ENCODE measurements at regions not wholly inside any gene's neighbourhood (a gene's known extent, or its start where the extent isn't known, plus 50 kb on each side); places are given as distances from the start of the nearest gene placed in this dataset.

DNA sequence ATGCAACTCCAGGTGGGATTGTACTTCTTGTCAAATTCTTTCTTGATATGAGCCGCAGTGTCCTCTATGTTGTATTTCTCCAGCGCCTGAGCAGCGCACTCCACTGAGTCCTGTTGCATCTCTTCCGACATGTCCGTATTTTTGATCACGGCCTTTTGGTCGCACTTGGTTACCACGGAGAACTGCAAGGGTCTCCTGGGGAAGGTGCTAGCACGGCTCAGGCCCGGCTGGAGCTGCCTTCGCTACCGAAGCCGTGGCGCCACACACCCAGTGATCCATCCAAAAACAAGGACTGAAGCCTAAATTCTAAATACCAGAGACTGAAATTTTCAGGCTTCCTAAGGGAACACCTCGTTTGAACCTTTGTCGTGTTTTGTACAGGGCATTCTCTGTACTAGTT, 194.4 kb upstream of the SEMA3D start:
- no peak for TF ChIP-seq CEBPB (IDR thresholded peaks at IDR 0.05; ENCODE audit: low read depth)
- TF ChIP-seq REST (IDR thresholded peaks at IDR 0.05; ENCODE audit: low read depth) = no peak
- TF ChIP-seq CTCF (IDR thresholded peaks at IDR 0.05 in 2 of 3, conservative IDR thresholded peaks at IDR 0.05 in 1 of 3; ENCODE audit: borderline replicate concordance in 1 of 3, insufficient read depth in 1 of 3, low read depth in 2 of 3, low read length in 2 of 3) = no peak
- no peak for TF ChIP-seq EGR1 (IDR thresholded peaks at IDR 0.05; ENCODE audit: low read depth)
- TF ChIP-seq, protein P1, sequence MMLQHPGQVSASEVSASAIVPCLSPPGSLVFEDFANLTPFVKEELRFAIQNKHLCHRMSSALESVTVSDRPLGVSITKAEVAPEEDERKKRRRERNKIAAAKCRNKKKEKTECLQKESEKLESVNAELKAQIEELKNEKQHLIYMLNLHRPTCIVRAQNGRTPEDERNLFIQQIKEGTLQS (IDR thresholded peaks at IDR 0.05) = no peak
- no peak for TF ChIP-seq EZH2 (IDR thresholded peaks at IDR 0.05)
